ENCODE measurements at regions not wholly inside any gene's neighbourhood (a gene's known extent, or its start where the extent isn't known, plus 50 kb on each side); places are given as distances from the start of the nearest gene placed in this dataset.

DNA sequence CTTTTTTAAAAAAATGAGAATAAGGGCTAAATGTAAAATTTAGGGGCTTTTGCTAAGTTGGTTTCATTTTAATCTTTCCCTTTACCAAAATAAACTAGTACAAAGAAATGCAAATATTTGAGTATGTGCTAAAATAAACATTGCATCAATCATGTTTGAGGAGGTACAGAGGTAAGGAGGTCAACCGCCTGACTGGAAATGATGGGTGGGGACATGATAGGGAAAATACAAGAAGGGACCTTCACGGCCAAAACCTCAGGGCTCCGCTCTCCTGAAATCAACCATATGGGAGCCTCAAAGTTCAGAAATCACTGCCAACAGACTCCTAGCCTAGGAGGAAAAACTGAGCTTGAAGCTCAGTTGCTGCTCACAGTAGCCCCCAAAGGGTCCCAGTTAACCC lies 207.6 kb downstream of the AHR start:
- TF ChIP-seq, protein P1, sequence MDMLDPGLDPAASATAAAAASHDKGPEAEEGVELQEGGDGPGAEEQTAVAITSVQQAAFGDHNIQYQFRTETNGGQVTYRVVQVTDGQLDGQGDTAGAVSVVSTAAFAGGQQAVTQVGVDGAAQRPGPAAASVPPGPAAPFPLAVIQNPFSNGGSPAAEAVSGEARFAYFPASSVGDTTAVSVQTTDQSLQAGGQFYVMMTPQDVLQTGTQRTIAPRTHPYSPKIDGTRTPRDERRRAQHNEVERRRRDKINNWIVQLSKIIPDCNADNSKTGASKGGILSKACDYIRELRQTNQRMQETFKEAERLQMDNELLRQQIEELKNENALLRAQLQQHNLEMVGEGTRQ (IDR thresholded peaks at IDR 0.05) = no peak
- TF ChIP-seq SMC3 (IDR thresholded peaks at IDR 0.05) (no peak), CTCF (IDR thresholded peaks at IDR 0.05) (no peak), EP300 (IDR thresholded peaks at IDR 0.05) (peak in 1 of 2 experiments; percentile 16; a peak in 1 of 5 replicates), CEBPB (IDR thresholded peaks at IDR 0.05) (peak in 1 of 2 experiments; percentile 55; a peak in 2 of 4 replicates), POLR2A (IDR thresholded peaks at IDR 0.05; ENCODE audit: low read length) (no peak), HDAC2 (IDR thresholded peaks at IDR 0.05) (no peak)
